ENCODE measurements at regions not wholly inside any gene's neighbourhood (a gene's known extent, or its start where the extent isn't known, plus 50 kb on each side); places are given as distances from the start of the nearest gene placed in this dataset.

- TF ChIP-seq CTCF (conservative IDR thresholded peaks at IDR 0.05) = no peak
- TF ChIP-seq ZFX (IDR thresholded peaks at IDR 0.05) = no peak
Observed at GRCh38 chr3:25887907-25888306, 98.0 kb downstream of the OXSM start.
